HG02973 (cell line): ENCODE measurements at regions not wholly inside any gene's neighbourhood (a gene's known extent, or its start where the extent isn't known, plus 50 kb on each side); places are given as distances from the start of the nearest gene placed in this dataset.

Experiments
- ATAC-seq: cut with Tn5 transposase; IDR thresholded peaks from one replicate; pipeline ENCODE4 v1.9.1; 2021; ENCODE audit warnings: moderate library complexity; ENCODE audit not compliant: unreplicated experiment

DNA sequence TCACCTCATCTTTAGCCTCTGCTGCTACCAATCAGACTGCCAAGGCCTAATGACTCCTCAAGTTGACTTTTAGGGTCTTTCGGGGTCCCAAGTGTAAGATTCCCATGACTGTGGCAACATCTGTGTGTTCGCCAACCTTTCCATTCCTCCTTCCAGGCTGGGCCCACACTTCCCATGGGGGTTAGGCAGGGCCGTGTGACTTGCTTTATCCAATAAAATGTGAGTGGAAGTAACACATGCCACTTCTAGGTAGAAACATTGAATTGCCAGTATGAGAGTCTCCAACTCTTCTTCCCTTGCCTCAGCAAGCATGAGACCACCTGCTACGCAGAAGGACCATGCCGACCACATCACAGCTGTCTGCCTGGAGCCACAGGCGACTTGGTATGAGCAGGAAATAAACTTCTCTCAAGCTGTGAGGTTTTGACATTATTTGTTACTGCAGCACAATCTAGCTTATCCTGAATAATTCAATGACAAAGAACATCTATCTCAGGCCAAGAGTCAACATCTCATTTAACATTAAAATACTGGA, 190.4 kb upstream of the IER5L start:
- no peak for ATAC-seq

DNA sequence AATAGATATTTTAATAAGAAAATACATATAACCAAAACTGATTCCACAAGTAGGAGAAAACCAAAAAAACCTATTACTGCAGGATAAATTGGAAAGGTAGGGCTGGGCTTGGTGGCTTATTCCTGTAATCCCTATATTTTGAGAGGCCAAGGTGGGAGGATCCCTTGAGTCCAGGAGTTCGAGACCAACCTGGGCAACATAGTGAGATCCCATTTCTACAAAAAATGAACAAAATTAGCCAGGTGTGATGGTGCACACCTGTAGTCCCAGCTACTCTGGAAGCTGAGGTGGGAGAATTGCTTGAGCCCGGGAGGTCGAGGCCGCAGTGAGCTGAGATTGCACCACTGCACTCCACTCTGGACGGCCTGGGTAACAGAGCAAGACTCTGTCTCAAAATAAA, 189.2 kb upstream of the IER5L start:
- no peak for ATAC-seq

DNA sequence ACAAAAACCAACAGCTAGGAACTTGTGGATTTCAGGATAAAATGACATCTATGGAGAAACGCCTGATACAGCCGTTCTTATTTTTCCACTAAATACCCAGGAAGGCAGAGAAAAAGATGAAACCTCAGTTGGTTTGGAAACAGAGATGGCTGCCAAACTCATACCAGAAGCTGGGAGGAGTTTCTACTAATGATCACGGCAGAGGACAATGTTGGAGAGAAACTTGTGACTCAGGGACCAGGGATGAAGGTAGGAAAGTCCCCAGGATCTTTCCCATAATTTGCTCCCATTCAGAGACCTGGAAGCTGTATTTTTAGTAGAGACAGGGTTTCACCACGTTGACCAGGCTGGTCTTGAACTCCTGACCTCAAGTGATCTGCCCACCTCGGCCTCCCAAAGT, 187.1 kb upstream of the IER5L start:
- ATAC-seq, result no peak

DNA sequence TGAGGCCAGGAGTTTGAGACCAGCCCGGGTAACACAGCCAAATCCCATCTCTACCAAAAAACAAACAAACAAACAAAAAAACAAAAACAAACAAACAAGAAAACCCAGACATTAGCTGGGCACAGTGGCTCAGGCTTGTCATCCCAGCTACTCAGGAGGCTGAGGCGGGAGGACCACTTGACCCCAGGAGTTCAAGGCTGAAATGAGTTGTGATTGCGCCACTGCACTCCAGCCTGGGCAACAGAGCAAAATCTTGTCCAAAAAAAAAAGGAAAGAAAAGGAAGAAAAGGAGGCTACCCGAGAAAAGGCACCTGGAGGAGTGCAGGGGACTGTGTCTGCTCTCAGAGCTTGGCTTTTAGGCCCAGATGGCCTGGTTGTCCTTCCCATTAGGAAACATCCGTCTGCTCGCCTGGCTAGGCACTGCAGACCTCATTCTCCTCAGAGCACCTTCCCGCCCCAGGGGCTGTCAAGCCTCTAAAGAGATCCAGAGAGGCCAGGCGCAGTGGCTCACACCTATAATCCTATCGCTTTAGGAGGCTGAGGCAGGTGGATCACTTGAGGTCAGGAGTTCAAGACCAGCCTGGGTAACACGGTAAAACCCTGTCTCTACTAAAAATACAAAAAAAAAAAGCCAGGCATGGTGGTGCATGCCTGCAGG, 185.3 kb upstream of the IER5L start:
- no peak for ATAC-seq

DNA sequence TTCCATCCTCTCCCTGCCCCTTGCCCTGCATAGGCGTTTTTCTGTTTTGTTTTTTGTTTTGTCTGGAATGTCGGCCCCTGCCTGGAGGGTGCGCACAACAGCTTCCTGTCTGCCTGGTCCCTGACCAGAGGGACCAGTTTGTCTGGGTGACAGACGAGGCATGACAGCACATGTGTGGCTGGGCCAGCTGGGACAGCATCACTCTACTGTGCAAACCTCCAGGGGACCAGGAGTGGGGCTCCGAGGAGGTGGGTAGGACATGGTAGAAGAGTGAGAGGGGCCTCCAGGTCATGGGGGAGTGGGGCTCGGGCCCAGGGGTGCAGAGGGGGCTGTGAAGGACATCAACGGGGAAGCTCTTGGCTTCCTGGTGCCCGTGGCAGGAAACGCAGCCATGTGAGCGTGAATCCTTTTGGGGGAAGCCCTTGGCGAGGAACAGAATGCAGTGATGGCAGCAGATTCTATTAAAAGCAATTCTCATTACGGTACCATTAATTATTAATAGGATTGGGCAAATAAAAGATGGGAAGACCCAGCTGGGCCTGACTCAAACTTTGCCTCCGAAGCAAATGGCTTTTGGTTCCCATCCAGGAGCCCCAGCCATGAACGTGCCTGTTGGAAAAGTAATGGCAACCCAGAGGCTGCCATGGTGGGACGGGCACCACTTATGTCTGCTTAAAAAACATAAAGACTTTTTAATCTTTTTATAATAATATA, 184.4 kb upstream of the IER5L start:
- ATAC-seq, result no peak

DNA sequence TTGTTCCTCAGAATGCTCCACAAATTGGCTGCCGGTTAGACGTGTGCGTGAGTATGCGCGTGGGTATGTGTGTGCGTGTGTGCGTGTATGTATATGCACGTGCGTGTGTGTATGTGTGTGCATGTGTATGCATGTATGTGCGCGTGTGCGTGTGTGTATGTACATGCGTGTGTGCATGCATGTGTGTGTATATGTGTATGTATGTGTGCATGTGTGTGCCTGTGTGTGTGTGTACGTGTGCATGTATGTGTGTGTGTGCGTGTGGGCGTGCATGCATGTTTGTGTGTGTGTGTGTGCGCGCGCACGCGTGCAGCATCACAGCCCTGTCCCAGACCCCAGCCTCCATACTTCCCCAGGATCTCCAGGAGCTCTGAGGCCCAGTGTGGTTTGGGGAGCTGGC, 183.1 kb upstream of the IER5L start:
- no peak for ATAC-seq

DNA sequence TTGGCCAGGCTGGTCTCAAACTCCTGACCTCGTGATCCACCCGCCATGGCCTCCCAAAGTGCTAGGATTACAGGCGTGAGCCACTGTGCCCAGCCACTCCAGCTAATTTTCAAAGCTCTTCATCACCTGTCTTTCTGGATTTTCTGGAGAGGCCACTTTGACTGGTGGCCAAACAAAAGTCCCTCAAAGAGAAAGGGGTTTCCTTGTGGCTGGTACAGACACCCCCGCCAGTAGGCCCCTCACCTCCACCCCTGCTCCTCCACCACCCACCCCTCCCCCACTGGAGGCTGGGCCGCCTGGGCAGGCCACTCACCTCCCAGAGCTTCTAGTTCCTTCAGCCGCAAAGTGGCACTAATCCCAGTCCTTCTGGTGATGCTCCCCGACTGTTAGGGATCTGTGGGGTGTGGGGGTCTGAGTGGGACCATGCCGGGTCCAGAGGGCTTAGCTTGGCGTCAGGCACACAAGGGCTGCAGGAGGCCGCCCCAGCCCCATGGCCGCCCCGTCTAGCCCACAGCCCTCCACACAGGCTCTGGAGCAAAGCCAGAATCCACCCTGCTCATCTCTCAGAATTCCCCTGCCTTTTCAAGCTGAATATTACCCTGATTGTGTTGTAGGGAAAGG, 182.0 kb upstream of the IER5L start:
- no peak for ATAC-seq

DNA sequence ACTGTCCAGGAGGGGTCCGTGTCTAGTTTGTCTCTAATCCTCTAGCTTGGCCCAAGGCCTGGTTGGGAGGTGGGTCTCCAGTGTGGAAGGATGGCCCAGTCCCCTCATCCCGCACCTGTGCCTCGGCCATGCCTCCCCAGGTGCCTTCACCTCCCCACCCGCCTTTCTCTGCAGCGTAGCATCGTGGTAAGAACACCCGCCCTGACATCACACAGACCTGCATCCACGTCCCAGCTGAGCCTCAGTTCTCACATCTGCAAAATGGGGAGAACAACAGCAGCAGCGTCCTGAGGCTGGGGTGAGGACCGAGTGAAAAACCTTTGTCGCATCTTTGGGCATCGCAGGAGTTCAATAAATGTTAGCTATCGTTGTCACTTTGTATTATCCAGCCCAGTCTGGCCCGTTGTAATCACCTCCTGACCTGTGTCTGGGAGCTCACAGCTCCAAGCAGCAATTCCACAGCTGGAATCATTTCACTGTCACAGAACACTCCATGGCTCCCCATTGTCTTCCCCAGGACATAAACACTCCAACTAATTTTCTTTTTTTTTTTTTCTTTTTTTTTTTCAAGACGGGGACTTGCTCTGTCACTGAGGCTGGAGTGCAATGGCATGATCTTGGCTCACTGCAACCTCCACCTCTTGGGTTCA, 181.2 kb upstream of the IER5L start:
- ATAC-seq, result no peak

DNA sequence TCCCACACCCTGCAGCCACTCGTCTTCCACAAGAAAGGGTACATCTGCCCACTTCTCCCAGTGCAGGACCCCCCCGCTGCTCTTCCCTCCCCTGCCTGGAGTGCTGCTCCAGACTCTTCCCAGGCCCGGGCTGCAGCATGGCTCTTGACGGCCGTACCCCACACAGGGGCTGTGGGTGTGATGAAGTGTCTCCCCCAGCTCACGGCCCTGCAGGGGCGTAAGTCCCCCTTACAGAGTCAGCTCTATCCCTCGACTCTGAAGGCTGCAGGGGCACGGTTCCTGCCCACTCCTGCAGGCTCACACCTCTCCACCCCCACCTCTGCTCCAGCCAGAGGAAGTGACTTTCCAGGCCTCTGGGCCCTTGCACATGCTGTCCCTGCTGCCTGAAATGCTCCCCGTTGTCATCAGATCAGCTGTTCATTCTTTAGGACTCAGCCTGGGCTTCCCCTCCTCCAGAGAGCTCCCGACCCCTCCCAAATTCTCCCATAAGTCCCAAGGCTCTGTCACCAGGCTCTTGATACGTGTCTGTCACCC, 180.6 kb upstream of the IER5L start:
- ATAC-seq, result no peak

DNA sequence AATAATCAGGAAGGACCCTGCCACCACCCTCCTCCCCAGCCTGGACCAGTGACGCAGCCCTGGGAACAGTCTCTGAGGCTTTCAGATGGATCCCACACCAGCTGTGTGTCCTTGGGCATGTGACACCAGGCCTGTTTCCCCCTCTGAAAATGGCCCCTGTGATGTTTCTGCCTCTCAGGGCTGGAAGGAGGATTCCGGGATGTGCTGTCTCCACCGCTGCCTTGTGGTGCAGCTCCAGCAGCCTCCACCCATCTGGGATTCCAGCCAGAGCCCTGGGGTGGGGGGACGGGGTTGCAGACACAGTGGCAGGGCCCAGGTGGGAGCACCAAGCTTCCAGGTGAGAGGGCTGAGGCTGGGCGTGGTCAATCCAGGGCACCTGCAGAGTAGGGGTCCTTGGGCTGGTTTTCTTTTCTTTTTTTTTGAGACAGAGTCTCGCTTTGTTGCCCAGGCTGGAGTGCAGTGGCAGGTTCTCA, 179.7 kb upstream of the IER5L start:
- no peak for ATAC-seq

DNA sequence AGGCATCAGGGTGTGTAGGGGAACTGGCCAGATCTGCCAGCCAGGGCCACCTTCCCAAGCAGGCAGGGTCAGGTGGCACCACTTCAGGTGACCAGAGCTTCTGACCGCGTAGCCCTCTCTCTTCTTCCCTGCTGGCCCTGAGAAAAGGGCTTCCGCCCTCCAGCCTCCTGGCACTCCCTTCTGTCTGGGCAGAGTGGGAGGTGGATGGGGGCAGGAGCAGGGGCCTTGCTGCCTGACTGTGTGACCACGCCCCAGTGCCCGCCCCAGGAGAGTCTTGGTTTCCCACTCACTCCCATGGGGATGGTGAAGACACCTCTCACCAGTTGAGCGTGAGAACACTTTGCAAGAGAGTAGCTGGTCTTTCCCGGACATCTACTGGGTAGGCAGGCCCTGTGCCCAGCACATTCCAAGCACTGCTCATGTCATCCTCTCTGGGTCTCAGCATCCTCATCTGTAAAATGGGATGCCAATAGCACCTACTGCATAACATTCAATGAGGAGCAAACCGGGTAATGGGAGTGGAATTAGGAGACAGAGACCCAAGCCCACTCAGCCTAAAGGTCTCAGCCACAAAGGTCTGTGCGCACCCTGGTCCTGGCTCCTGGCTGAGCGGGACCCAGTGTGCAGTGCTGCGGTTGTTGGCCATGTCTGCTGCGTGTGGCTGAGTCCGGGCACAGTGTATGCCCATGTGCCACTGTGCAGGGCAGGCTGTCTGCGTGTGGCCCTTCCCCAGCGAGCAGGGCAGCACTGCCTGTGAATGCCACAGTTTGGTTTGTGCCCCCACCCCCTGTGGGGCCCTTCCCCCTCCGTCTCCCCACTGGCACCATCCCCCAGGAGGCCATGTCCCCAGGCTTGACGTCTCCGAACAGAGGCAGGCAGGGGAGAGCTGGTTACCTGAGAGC, 179.1 kb upstream of the IER5L start:
- no peak for ATAC-seq

DNA sequence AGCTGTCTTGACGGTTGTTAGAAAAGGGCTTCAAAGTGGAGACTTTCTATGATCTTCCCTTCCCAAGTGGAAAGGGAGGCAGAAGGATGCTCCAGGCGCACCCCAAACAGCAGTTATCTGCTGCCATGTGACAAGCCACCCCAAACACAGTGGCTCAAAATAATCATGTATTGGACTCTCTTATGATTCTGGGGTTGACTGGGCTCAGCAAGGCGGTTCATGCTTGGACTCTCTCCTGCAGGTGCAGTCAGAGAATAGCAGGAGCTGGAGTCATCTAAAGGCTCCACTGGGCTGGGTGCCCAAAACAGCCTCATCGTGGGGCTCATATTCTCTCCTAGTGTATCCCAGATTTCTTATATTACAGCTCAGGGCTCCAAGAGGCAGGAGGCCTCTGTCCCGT, 177.6 kb upstream of the IER5L start:
- no peak for ATAC-seq

DNA sequence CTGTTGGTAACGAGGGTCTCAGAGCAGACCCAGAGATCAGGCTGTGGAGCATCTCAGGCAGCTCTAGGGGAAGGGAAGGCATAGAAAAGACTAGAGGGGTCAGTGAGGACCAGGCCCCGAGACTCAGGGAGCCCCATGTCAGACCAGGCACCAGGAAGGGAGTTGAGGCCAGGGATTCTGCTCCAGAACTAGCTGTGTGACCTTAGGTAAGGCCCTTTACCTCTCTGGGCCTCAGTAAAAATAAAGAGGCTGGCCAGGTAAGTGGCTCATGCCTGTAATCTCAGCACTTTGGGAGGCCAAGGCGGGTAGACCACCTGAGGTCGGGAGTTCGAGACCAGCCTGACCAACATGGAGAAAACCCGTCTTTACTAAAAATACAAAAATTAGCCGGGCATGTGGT, 176.4 kb upstream of the IER5L start:
- ATAC-seq, result no peak

DNA sequence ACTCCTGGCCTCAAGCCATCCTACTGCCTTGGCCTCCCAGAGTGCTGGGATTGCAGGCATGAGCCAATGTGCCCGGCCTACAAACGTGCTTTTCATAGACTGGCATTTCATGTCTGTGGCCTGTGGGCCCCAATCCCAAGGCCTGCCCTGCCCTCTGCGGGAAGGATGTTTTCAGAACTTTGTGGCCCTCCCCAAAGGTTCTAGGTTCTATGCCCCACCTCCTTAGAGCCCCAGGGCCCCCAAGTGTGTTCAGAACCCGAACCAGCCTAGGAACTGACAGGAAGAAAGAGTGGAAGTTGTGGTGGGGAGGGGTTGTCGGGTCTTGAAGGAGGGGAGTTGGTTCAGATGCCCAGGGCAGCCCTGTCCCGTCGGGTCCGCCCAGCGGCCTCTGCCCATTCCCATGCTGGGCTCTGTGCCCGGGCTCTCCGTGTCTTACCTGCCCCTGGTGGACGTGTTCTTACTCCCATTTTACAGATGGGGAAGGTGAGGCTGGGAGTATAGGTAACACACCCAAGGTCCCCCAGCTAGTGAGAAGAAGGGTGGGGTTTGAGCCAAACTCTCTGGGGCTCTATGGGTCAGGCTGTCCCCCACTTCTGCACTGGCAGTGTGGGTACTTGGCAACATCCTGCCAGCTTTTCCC, 175.8 kb upstream of the IER5L start:
- no peak for ATAC-seq

DNA sequence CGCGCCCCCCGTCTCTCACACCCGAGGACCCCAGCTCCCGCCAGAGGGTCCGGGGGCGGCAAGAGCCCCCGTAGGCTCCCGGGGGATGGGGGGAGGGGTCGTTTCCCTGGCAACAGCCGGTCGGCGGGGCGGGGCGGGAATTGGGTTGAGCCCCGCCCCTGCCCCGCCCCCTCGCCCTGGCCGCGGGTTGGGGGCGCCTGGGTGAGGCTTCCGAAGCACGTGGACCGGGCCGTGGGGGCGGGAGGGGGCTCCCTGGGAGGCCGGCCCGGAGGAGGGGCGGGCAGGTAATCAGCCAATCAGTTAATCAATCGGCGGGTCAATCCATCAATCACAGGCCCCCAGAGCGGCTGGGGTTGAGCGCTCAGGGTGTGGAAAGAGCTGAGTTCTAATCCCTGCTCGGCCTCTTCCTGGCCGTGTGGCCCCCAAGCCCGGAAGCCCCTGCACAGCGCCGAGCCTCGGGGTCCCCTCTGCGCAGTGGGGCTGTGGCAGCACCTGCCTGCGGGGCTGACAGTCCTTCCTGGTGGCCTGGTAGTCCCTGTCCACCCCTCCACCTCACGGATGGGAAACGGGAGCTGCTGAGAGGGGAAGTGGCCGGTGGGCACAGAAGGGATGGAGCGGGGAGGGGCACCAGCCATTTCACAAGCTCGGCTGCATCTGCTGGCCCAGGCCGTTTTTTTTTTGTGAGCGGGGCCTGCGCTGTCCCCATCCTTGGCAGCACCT, 174.2 kb upstream of the IER5L start:
- ATAC-seq, result no peak

DNA sequence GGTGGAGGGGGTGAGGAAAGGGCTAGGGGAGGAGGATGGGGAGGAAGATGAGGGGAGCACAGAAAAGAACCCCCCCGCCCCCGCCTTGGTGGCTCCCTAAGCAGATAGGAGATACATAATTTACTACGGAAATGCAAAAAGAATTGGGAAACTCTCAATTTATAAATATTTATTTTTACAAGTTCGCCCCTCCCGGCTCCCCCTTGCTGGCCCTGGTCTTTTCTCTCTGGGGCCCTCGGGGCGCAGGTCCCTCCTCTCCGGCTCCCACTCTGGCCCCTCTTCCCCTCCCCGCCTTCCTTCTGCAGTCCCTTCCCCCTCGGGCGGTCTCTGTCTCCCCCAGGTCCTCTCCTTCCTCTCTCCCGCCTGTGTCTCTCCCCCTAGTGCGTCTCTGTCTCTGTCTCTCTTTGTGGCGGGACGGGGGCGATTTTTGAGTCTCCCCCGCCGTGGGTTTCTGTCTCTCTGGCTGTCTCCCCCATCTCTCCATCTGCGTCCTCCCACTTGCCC, 173.6 kb upstream of the IER5L start:
- ATAC-seq, result no peak

DNA sequence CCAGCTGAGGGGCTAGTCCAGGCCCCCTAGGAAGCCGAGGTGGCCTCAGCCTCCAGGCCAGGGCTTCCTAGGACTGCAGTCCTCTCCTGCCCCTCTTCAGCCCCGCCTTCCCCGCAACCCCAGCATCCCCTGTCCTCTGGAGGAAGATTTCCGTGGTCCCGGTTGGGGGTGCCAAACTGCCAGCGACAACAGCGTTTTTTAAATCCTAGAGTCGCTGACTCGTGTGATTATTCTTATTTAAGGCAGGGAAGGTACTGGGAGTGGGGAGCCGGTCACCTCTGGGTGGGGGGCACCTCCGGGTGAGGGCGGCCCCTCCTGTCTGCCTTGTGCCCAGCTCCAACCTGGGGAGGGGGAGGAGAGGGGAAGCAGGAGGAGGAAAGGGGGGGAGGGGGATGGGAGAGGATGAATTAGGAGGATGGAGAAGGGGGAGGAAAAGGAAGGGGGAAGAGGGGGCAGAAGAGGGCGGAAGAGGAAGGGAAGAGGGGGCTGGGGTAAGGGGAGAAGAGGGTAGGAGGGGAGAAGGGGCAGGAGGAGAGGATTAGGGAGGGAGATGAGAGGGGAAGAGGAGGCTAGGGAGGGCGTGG, 173.1 kb upstream of the IER5L start:
- ATAC-seq, result no peak

DNA sequence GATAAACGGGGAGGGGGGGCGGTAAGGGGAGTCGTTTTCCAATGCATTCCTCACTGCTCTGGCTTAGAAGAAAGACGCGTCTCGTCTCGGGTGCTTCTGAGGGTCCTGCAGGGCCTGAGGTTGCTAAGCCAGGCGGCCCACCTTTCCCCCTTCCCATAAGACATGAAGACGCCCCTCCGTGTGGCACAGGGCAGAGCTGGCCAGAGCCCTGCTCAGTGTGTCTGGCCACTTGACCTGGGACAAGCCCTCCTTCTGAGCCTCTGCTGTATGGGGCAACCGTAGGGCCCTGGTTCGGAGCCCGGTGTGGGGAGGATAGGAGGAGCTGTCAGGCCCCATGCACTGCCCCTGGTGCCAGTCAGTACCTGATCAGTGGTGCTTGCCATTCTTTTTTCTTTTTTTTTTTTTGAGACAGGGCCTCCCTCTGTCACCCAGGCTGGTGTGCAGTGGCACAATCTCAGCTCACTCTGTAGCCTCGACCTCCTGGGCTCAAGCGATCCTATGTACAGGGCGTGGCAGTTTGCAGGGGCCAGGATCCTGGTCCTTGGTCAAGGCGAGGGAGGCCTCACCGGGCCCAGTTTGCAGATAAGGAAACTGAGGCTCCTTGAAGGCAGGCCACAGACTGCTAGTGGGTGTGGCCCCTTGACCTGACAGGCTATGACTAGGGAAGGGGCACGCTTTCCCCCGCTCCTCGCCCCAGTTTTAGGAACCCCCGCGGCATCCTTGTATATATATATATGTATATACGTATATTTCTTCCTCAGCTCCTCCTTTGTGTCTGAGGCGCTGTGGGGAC, 172.3 kb upstream of the IER5L start:
- no peak for ATAC-seq
